ENCODE measurements at regions not wholly inside any gene's neighbourhood (a gene's known extent, or its start where the extent isn't known, plus 50 kb on each side); places are given as distances from the start of the nearest gene placed in this dataset.

DNA sequence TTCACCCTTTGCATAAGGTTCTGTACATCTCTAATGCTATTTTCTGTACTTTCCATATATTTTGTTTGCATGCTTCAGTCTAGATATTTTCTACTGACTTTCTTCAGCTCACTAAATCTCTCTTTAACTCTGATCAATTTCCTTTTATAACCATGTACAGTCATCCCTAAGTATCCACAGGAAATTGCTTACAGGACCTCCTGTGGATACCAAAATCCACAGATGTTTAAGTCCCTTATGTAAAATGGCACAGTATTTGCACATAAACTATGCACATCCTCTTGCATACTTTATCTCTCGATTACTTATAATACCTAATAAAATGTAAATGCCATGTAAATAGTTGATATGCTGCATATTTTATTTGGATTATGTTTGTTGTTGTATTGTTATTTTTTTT, 442.1 kb downstream of the TLE4 start:
- TF ChIP-seq, protein P1, sequence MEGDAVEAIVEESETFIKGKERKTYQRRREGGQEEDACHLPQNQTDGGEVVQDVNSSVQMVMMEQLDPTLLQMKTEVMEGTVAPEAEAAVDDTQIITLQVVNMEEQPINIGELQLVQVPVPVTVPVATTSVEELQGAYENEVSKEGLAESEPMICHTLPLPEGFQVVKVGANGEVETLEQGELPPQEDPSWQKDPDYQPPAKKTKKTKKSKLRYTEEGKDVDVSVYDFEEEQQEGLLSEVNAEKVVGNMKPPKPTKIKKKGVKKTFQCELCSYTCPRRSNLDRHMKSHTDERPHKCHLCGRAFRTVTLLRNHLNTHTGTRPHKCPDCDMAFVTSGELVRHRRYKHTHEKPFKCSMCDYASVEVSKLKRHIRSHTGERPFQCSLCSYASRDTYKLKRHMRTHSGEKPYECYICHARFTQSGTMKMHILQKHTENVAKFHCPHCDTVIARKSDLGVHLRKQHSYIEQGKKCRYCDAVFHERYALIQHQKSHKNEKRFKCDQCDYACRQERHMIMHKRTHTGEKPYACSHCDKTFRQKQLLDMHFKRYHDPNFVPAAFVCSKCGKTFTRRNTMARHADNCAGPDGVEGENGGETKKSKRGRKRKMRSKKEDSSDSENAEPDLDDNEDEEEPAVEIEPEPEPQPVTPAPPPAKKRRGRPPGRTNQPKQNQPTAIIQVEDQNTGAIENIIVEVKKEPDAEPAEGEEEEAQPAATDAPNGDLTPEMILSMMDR (conservative IDR thresholded peaks at IDR 0.05) = no peak
- TF ChIP-seq EZH2 (IDR thresholded peaks at IDR 0.05; ENCODE audit: low read depth) = no peak
